ENCODE measurements at regions not wholly inside any gene's neighbourhood (a gene's known extent, or its start where the extent isn't known, plus 50 kb on each side); places are given as distances from the start of the nearest gene placed in this dataset.

GRCh38 chr1:105368446-105368845, 1618.7 kb downstream of the AMY1C start:
- TF ChIP-seq CTCF (IDR thresholded peaks at IDR 0.05) (no peak), POLR2A (IDR thresholded peaks at IDR 0.05) (no peak), POLR2AphosphoS5 (IDR thresholded peaks at IDR 0.05) (no peak)
